Vagina (tissue), 2 donors: ENCODE measurements at regions not wholly inside any gene's neighbourhood (a gene's known extent, or its start where the extent isn't known, plus 50 kb on each side); places are given as distances from the start of the nearest gene placed in this dataset.

ENCODE experiments used
- DNase-seq, 2 donors: peaks; one replicate each; pipeline ENCODE4 v3.0.0-alpha.2; 2017; ENCODE audit errors: extremely low spot score in 2 of 2
- H3K27ac ChIP-seq: fragments of 200-600 bp; sonication (generic); one replicate; pipeline ENCODE4 v1.5.1; 2019
- H3K27me3 ChIP-seq: fragments of 200-600 bp; sonication (generic); one replicate; pipeline ENCODE4 v1.5.1; 2019
- H3K36me3 ChIP-seq, 2 donors: fragments of 200-600 bp; sonication (generic); one replicate each; pipeline ENCODE4 v1.5.1; 2017 to 2019
- H3K4me1 ChIP-seq: fragments of 200-600 bp; sonication (generic); one replicate; pipeline ENCODE4 v1.5.1; 2019
- H3K4me3 ChIP-seq, 2 donors: fragments of 200-600 bp; sonication (generic); 1 replicate in 1 of 2; 2 replicates in 1 of 2; pipeline ENCODE4 v1.5.1; 2016 to 2019
- H3K9me3 ChIP-seq: fragments of 200-600 bp; sonication (generic); one replicate; pipeline ENCODE4 v1.5.1; 2019
- POLR2A ChIP-seq, 2 donors: fragments of 450-650 bp; IDR thresholded peaks; one replicate each; pipeline ENCODE4 v1.6.1; 2017; ENCODE audit warnings: antibody characterized with exemption in 2 of 2, mild to moderate bottlenecking in 2 of 2, moderate library complexity in 2 of 2
- POLR2AphosphoS5 ChIP-seq, 2 donors: sonication (generic); formaldehyde crosslinking; IDR thresholded peaks; one replicate each; pipeline ENCODE4 v1.9.0; 2017; ENCODE audit warnings: antibody characterized with exemption in 2 of 2, mild to moderate bottlenecking in 2 of 2, low read depth in 1 of 2; ENCODE audit not compliant: insufficient read depth in 1 of 2
- intact Hi-C: fragments of 100-400 bp; cut with DNase I; formaldehyde crosslinking; loops from one replicate; pipeline ENCODE4 v1.15.1; 2023
- TF ChIP-seq, protein P1 (sequence below), 3 experiments: fragments of 450-650 bp in 2 of 3; fragments of 200-600 bp in 1 of 3; sonication (generic) in 1 of 3; IDR thresholded peaks; one replicate each; pipeline ENCODE4 v1.5.1; 2017 to 2019; ENCODE audit warnings: antibody characterized with exemption in 3 of 3, mild to moderate bottlenecking in 2 of 3, moderate library complexity in 2 of 3

DNA sequence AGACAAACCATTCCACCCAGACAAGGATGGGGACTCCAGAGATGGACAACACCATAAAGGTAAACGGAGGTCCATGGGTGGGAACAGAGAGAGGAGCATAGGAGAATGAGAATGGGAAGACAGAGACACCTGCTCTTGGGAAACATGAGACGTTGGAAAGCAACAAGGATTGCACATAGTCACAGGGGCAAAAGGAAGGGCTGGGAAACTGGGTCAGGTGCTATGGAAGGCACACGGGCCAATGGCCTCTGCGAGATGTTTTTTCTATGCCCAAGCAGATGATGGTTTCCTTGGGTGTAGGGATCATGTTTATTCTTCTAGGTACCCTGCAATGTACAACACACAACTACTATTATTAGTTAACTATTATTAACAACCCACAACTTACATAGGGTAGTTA, 143.6 kb upstream of the AGAP1 start:
- no peak for DNase-seq

DNA sequence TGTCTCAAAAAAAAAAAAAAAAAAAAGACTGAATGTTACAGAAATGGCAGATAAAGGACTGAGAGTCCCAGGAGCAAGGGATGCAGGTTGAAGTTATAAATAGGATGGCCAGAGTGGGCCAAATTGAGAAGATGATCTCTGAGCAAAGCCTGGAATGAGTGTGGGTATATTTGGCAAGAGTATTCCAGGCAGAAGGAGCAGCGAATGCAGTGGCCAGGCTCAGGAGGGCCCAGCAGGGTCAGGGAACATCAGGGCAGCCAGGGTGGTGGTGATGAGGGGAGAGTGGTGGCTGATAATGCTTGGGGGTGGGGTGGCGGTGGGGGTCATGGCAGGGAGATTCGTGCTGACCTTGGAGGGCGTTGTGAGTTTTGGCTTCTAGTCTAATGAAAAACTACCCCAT, 141.3 kb upstream of the AGAP1 start:
- Histone ChIP-seq H3K9me3 (no peaks in the 10 kb centered on the region), H3K4me3 (no peak overlapping the region), H3K36me3 (no peaks in the 10 kb centered on the region), H3K27ac (no peak overlapping the region), H3K4me1 (no peaks in the 10 kb centered on the region), H3K27me3 (no peaks in the 10 kb centered on the region)
- DNase-seq, result no peak
- TF ChIP-seq POLR2A (IDR thresholded peaks at IDR 0.05) (no peak), POLR2AphosphoS5 (IDR thresholded peaks at IDR 0.05; ENCODE audit: insufficient read depth in 1 of 2, low read depth in 1 of 2) (no peak)
- TF ChIP-seq, protein P1, sequence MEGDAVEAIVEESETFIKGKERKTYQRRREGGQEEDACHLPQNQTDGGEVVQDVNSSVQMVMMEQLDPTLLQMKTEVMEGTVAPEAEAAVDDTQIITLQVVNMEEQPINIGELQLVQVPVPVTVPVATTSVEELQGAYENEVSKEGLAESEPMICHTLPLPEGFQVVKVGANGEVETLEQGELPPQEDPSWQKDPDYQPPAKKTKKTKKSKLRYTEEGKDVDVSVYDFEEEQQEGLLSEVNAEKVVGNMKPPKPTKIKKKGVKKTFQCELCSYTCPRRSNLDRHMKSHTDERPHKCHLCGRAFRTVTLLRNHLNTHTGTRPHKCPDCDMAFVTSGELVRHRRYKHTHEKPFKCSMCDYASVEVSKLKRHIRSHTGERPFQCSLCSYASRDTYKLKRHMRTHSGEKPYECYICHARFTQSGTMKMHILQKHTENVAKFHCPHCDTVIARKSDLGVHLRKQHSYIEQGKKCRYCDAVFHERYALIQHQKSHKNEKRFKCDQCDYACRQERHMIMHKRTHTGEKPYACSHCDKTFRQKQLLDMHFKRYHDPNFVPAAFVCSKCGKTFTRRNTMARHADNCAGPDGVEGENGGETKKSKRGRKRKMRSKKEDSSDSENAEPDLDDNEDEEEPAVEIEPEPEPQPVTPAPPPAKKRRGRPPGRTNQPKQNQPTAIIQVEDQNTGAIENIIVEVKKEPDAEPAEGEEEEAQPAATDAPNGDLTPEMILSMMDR (IDR thresholded peaks at IDR 0.05), result no peak
- intact Hi-C loops, result no loop called here

More for the DNA sequence above, 143.6 kb upstream of the AGAP1 start:
- Histone ChIP-seq H3K27ac (no peak overlapping the region), H3K4me3 (no peak overlapping the region), H3K4me1 (no peaks in the 10 kb centered on the region), H3K36me3 (no peaks in the 10 kb centered on the region), H3K27me3 (no peaks in the 10 kb centered on the region), H3K9me3 (no peaks in the 10 kb centered on the region)
- TF ChIP-seq POLR2AphosphoS5 (IDR thresholded peaks at IDR 0.05; ENCODE audit: insufficient read depth in 1 of 2, low read depth in 1 of 2), result no peak
- no peak for TF ChIP-seq POLR2A (IDR thresholded peaks at IDR 0.05)
- TF ChIP-seq, protein P1 (IDR thresholded peaks at IDR 0.05), result no peak
- intact Hi-C loops, result no loop called here

DNA sequence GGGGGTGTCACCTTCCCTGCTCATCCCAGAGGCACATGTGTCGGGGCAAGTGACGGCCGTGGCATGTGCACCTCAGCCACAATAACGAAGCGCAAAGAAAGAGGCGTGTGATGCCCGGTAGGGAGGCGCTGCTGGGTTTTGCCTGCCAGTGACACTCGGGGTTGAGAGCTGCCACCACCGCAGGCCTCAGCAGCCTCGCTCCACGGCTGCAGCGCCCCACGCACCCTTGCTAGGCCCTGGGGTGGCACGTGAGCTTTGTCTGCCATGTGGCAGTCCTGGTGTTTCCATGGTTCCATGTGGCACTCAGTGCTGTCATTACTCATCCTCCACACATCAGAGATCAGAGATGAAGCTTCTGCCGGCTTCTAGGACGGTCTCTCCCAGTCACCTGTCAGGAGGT, 136.0 kb upstream of the AGAP1 start:
- Histone ChIP-seq H3K9me3 (no peaks in the 10 kb centered on the region), H3K4me1 (no peaks in the 10 kb centered on the region), H3K27me3 (no peaks in the 10 kb centered on the region), H3K27ac (no peak overlapping the region), H3K36me3 (no peaks in the 10 kb centered on the region), H3K4me3 (no peak overlapping the region)
- TF ChIP-seq POLR2AphosphoS5 (IDR thresholded peaks at IDR 0.05; ENCODE audit: insufficient read depth in 1 of 2, low read depth in 1 of 2) (no peak), POLR2A (IDR thresholded peaks at IDR 0.05) (no peak)
- TF ChIP-seq, protein P1 (IDR thresholded peaks at IDR 0.05), result no peak
- intact Hi-C loops, result no loop called here
- DNase-seq, result no peak

DNA sequence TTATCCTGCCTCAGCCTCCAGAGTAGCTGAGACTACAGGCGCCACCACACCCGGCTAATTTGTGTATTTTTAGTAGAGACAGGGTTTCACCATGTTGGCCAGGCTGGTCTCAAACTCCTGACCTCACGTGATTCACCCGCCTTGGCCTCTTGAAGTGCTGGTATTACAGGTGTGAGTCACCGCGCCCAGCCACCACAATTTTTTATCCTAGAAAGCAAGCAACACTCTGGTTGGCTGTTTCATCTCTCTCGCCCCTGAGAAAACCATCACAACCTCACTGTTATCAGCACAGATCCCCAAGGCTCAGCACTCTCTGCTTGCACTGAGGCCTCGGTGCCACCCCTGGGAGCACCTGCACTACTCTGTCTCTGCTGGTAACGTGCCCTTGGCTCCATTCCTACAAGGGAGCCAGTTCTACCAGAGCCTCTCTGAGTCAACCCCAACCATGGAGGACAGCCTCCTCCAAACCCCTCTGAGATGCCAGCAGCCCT, 134.8 kb upstream of the AGAP1 start:
- intact Hi-C loops, result no loop called here
- TF ChIP-seq, protein P1 (IDR thresholded peaks at IDR 0.05), result no peak
- TF ChIP-seq POLR2AphosphoS5 (IDR thresholded peaks at IDR 0.05; ENCODE audit: insufficient read depth in 1 of 2, low read depth in 1 of 2), result no peak
- no peak for TF ChIP-seq POLR2A (IDR thresholded peaks at IDR 0.05)
- H3K27me3 ChIP-seq, result no peaks in the 10 kb centered on the region
- no peak overlapping the region for H3K4me3 ChIP-seq
- no peaks in the 10 kb centered on the region for H3K4me1 ChIP-seq
- no peaks in the 10 kb centered on the region for H3K9me3 ChIP-seq
- H3K36me3 ChIP-seq, result no peaks in the 10 kb centered on the region
- no peak for DNase-seq
- H3K27ac ChIP-seq, result no peak overlapping the region

DNA sequence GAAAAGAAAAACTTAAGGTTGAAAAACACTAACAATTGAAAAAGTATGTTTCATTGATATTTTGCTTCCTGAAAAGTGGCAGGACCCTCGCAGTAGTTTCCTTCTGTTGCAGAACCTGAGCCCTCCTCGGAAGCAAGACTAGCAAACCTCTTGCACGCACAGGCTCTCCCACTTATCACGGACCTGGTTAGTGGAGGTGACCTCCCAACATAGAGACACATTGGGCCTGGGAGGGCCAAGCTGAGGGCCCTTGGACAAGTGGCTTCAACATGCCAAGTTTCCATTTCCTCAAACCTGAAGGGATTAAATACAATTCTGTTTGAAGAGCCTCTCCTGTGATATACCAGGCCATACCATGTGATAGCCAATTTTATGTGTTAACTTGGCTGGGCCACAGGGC, 133.4 kb upstream of the AGAP1 start:
- no peaks in the 10 kb centered on the region for H3K27me3 ChIP-seq
- H3K36me3 ChIP-seq, result no peaks in the 10 kb centered on the region
- intact Hi-C loops, result loop anchor here (5.0 kb wide), 1 partner anchor 282 kb away; no protein-coding TSS in a partner anchor
- no peaks in the 10 kb centered on the region for H3K9me3 ChIP-seq
- no peak for DNase-seq
- H3K4me3 ChIP-seq, result no peak overlapping the region
- TF ChIP-seq, protein P1 (IDR thresholded peaks at IDR 0.05), result no peak
- no peak for TF ChIP-seq POLR2A (IDR thresholded peaks at IDR 0.05)
- no peak overlapping the region for H3K27ac ChIP-seq
- H3K4me1 ChIP-seq, result no peaks in the 10 kb centered on the region
